Inflammatory macrophage treated with lipopolysaccharide for 1 hour (primary cell): ENCODE measurements at regions not wholly inside any gene's neighbourhood (a gene's known extent, or its start where the extent isn't known, plus 50 kb on each side); places are given as distances from the start of the nearest gene placed in this dataset.

Experiments used
- DNase-seq, 2 donors: peaks; one replicate each; pipeline ENCODE4 v3.0.0-alpha.2; 2020 to 2022

GRCh38 chr13:64958106-64958505 lies 2272.0 kb downstream of the PCDH9 start:
- no peak for DNase-seq

- no peak for DNase-seq
These were observed 2291.5 kb downstream of the PCDH9 start for GRCh38 chr13:64938660-64939059.

GRCh38 chr13:64937302-64937701 lies 2292.8 kb downstream of the PCDH9 start:
- DNase-seq = no peak

- DNase-seq = no peak
These were observed 2293.3 kb downstream of the PCDH9 start for GRCh38 chr13:64936879-64937278.

GRCh38 chr13:64935441-64935840 lies 2294.7 kb downstream of the PCDH9 start:
- no peak for DNase-seq

- no peak for DNase-seq
These were observed 2295.4 kb downstream of the PCDH9 start for GRCh38 chr13:64934569-64935362.

GRCh38 chr13:64930636-64931035 lies 2299.5 kb downstream of the PCDH9 start:
- DNase-seq = no peak

GRCh38 chr13:64928696-64929499 lies 2301.2 kb downstream of the PCDH9 start:
- DNase-seq = no peak

GRCh38 chr13:64925727-64926126 lies 2304.4 kb downstream of the PCDH9 start:
- DNase-seq = no peak

- no peak for DNase-seq
These were observed 2304.9 kb downstream of the PCDH9 start for GRCh38 chr13:64925284-64925683.

- DNase-seq = no peak
These were observed 2305.7 kb downstream of the PCDH9 start for GRCh38 chr13:64924401-64924800.

- DNase-seq = no peak
These were observed 2312.6 kb downstream of the PCDH9 start for GRCh38 chr13:64917566-64917965.

GRCh38 chr13:64912141-64912540 lies 2318.0 kb downstream of the PCDH9 start:
- DNase-seq = no peak

GRCh38 chr13:64910096-64910495 lies 2320.0 kb downstream of the PCDH9 start:
- no peak for DNase-seq

GRCh38 chr13:64909184-64909583 lies 2321.0 kb downstream of the PCDH9 start:
- no peak for DNase-seq

GRCh38 chr13:64900039-64900438 lies 2330.1 kb downstream of the PCDH9 start:
- DNase-seq = no peak

- DNase-seq = no peak
These were observed 2345.2 kb downstream of the PCDH9 start for GRCh38 chr13:64884976-64885375.

GRCh38 chr13:64877176-64877575 lies 2353.0 kb downstream of the PCDH9 start:
- DNase-seq = no peak

GRCh38 chr13:64871742-64872141 lies 2358.4 kb downstream of the PCDH9 start:
- DNase-seq = no peak

GRCh38 chr13:64869539-64869938 lies 2360.6 kb downstream of the PCDH9 start:
- no peak for DNase-seq

- DNase-seq = no peak
These were observed 2362.3 kb downstream of the PCDH9 start for GRCh38 chr13:64867856-64868255.

- DNase-seq = no peak
These were observed 2363.8 kb downstream of the PCDH9 start for GRCh38 chr13:64866331-64866730.

GRCh38 chr13:64855506-64855905 lies 2374.6 kb downstream of the PCDH9 start:
- DNase-seq = no peak

- no peak for DNase-seq
These were observed 2380.1 kb downstream of the PCDH9 start for GRCh38 chr13:64850017-64850416.
